ENCODE measurements at regions not wholly inside any gene's neighbourhood (a gene's known extent, or its start where the extent isn't known, plus 50 kb on each side); places are given as distances from the start of the nearest gene placed in this dataset.
"Not testable (repeated sequence)": the region's sequence is repeated elsewhere in the genome, so short reads cannot be mapped to it uniquely, and the experiment has no call there.

DNA sequence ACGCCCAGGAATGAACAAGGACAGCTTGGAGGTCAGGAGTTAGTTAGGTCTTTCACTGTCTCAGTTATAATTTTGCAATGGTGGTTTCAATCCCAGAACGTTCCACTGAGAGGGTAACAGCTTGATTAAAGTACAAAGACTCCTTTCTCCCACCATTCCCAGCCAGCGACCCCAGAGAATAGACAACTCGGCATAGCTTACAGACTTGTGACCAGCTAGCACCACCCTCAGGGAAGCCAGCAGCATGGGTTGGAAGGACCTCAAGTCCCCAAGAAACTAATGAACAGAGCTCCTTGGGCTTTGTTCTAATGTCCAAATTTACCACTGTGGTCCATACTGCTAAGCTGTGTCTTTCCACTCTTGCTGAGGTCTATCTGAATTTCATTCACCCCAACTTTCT lies 72.0 kb upstream of the MED14 start:
- TF ChIP-seq, protein P1, sequence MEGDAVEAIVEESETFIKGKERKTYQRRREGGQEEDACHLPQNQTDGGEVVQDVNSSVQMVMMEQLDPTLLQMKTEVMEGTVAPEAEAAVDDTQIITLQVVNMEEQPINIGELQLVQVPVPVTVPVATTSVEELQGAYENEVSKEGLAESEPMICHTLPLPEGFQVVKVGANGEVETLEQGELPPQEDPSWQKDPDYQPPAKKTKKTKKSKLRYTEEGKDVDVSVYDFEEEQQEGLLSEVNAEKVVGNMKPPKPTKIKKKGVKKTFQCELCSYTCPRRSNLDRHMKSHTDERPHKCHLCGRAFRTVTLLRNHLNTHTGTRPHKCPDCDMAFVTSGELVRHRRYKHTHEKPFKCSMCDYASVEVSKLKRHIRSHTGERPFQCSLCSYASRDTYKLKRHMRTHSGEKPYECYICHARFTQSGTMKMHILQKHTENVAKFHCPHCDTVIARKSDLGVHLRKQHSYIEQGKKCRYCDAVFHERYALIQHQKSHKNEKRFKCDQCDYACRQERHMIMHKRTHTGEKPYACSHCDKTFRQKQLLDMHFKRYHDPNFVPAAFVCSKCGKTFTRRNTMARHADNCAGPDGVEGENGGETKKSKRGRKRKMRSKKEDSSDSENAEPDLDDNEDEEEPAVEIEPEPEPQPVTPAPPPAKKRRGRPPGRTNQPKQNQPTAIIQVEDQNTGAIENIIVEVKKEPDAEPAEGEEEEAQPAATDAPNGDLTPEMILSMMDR (IDR thresholded peaks at IDR 0.05): no peak
- no peak for TF ChIP-seq POLR2A (IDR thresholded peaks at IDR 0.05)
- H3K27me3 ChIP-seq: no peaks in the 10 kb centered on the region
- WGBS, 2 donors: 58 to 60% methylated on average over 4 of the region's 4 CpGs
- peaks cover 0 to 2% of the 10 kb centered on the region in 2 donors for H3K4me1 ChIP-seq
- H3K27ac ChIP-seq: no peak overlapping the region
- intact Hi-C loops (cut with DNase I): no loop called here
- H3K9me3 ChIP-seq: no peaks in the 10 kb centered on the region
- DNase-seq: no peak
- no peak overlapping the region for H3K4me3 ChIP-seq (replicated peaks in 1 of 3)
- H3K36me3 ChIP-seq: no peaks in the 10 kb centered on the region

DNA sequence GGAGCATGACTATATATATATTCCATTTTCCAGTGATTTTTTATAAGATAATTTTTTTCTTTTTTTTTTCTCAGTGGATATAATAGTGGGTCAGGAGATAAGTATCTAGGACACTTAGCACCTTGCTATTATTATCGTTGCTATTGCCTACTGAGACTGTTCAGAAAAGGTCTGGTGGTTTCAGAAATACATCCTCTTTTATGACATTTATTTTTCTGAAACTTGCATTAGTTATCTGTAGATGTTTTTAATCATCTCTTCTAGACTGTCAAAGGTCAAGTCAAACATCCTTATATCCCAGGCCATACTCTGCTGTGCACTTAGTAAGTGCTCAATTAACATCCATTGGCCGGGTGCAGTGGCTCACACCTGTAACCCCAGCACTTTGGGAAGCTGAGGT lies 72.9 kb upstream of the MED14 start:
- Histone ChIP-seq H3K27me3 (no peaks in the 10 kb centered on the region), H3K9me3 (no peaks in the 10 kb centered on the region), H3K4me3 (replicated peaks in 1 of 3) (no peak overlapping the region), H3K27ac (no peak overlapping the region), H3K36me3 (no peaks in the 10 kb centered on the region), H3K4me1 (peaks cover 0 to 6% of the 10 kb centered on the region in 2 donors)
- WGBS, 2 donors: 86 to 94% methylated on average over 2 of the region's 2 CpGs
- TF ChIP-seq POLR2A (IDR thresholded peaks at IDR 0.05): no peak
- TF ChIP-seq, protein P1 (IDR thresholded peaks at IDR 0.05): no peak
- DNase-seq: no peak
- intact Hi-C loops (cut with DNase I): no loop called here

DNA sequence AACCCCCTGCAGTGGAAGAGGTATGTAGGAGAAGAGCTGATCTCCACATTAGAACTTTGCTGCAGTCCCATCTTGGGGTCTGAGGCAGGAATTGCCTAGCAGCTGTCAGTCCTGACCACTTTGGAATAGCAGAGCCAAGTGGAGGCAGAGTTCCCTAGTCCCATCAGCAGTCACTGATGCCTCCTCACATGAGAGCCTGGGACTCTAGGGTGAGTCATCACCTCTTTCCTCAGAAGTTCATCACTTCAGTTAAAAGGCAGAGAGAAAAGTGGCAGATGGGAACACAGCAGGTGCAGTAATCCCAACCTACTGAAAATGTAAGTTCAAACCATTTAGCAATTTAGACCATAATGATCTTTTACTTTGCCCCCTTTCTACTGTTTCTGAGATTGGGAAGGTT lies 73.9 kb upstream of the MED14 start:
- H3K27me3 ChIP-seq: no peaks in the 10 kb centered on the region
- peaks cover 0 to 6% of the 10 kb centered on the region in 2 donors for H3K4me1 ChIP-seq
- no peak overlapping the region for H3K4me3 ChIP-seq (replicated peaks in 1 of 3)
- no peak overlapping the region for H3K27ac ChIP-seq
- TF ChIP-seq, protein P1 (IDR thresholded peaks at IDR 0.05): no peak
- no peak for TF ChIP-seq POLR2A (IDR thresholded peaks at IDR 0.05)
- intact Hi-C loops (cut with DNase I): no loop called here
- no peaks in the 10 kb centered on the region for H3K9me3 ChIP-seq
- no peaks in the 10 kb centered on the region for H3K36me3 ChIP-seq
- DNase-seq: no peak

DNA sequence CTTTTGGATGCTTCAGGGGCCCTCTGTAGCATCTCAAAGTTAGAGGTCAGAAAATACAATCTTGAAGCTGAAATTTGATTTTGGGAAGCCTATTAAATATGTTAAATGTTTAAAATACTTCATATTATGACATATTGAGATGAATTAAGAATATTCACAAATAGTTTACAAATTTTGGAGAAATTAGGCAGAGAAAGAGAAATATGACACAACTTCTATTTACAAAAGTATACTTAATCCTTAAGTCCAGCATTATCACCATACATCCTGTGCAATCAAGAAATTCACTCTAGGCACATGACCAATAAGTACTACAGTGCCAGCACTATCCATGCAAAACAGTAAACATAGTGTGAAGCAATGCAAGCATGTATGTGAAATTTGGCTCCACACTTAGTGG lies 79.7 kb upstream of the MED14 start:
- H3K27ac ChIP-seq; intact Hi-C loops (cut with DNase I); H3K9me3 ChIP-seq: not testable (repeated sequence)

DNA sequence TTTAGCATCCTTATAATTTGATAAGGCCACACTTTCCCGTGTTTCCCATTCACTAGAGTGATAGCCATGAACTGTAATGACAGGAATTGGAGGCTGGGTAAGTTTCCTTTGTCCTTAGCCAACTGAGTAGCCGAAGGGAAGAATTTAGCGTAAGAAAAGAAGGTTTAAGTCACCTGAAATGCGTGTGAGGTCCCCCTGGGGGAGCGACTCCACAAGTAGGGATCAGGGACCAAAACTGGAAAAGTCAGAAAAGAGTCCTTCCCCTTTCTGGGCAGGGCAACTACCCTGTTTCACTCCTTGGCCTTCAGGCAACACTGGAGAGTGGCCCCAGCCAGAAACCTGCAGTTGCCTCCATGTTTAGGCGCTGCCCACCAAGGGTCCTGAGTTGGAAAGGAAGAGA lies 81.6 kb upstream of the MED14 start:
- intact Hi-C loops (cut with DNase I): no loop called here
- Histone ChIP-seq H3K4me1 (peaks cover 0 to 6% of the 10 kb centered on the region in 2 donors), H3K27me3 (no peaks in the 10 kb centered on the region), H3K9me3 (no peaks in the 10 kb centered on the region), H3K4me3 (replicated peaks in 1 of 3) (no peak overlapping the region), H3K36me3 (no peaks in the 10 kb centered on the region), H3K27ac (no peak overlapping the region)
- no peak for TF ChIP-seq POLR2A (IDR thresholded peaks at IDR 0.05)
- TF ChIP-seq, protein P1 (IDR thresholded peaks at IDR 0.05): no peak
- WGBS, 2 donors: 87 to 88% methylated on average over 6 of the region's 6 CpGs
- no peak for DNase-seq

More for the DNA sequence above, 79.7 kb upstream of the MED14 start:
- H3K36me3 ChIP-seq; H3K4me1 ChIP-seq; H3K27me3 ChIP-seq; DNase-seq; H3K4me3 ChIP-seq (replicated peaks in 1 of 3): not testable (repeated sequence)

DNA sequence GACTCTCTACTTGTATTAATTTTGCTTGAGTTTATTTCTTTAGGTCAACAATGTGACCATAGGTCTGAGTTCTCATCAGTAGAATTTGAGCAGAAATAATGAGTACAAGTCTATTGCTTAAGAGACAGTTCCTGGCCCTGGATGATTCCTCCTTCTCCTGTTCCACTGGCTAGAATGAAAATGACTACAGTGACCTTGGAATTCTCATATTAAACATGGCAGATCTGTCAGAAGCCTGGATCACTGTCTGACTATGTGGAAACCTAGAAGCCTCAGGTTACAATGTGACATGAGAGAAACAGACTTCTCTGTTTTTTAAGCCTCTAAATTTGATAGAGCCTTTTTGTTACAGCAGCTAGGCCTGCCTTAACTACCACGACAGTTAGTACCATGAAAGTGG lies 82.9 kb upstream of the MED14 start:
- TF ChIP-seq POLR2A (IDR thresholded peaks at IDR 0.05): no peak
- TF ChIP-seq, protein P1 (IDR thresholded peaks at IDR 0.05): no peak
- intact Hi-C loops (cut with DNase I): no loop called here
- Histone ChIP-seq H3K9me3 (no peaks in the 10 kb centered on the region), H3K27me3 (no peaks in the 10 kb centered on the region), H3K36me3 (no peaks in the 10 kb centered on the region), H3K27ac (no peak overlapping the region), H3K4me1 (no peaks in the 10 kb centered on the region), H3K4me3 (replicated peaks in 1 of 3) (no peak overlapping the region)
- DNase-seq: no peak
- WGBS, 2 donors: 100% methylated on average over 1 of the region's 1 CpG

Measured in thyroid gland (tissue), 4 donors.